ENCODE measurements at regions not wholly inside any gene's neighbourhood (a gene's known extent, or its start where the extent isn't known, plus 50 kb on each side); places are given as distances from the start of the nearest gene placed in this dataset.
"Not testable (repeated sequence)": the region's sequence is repeated elsewhere in the genome, so short reads cannot be mapped to it uniquely, and the experiment has no call there.

GRCh38 chr9:100714372-100715099 is 136.7 kb downstream of the CAVIN4 start:
- DNase-seq (ENCODE audit: low spot score), result peak; percentile 23

- DNase-seq (ENCODE audit: low spot score), result no peak
Measured at GRCh38 chr9:100715100-100715380, 137.2 kb downstream of the CAVIN4 start.

GRCh38 chr9:100718717-100719116 is 140.8 kb downstream of the CAVIN4 start:
- no peak for DNase-seq (ENCODE audit: low spot score)

- DNase-seq (ENCODE audit: low spot score), result no peak
Measured at GRCh38 chr9:100720922-100721321, 143.0 kb downstream of the CAVIN4 start.

- DNase-seq (ENCODE audit: low spot score), result no peak
Measured at GRCh38 chr9:100724886-100725285, 147.0 kb downstream of the CAVIN4 start.

- DNase-seq (ENCODE audit: low spot score), result no peak
Measured at GRCh38 chr9:100725371-100725770, 147.5 kb downstream of the CAVIN4 start.

GRCh38 chr9:100729336-100729895 is 151.5 kb downstream of the CAVIN4 start:
- DNase-seq (ENCODE audit: low spot score), result no peak

GRCh38 chr9:100730086-100730485 is 152.2 kb downstream of the CAVIN4 start:
- no peak for DNase-seq (ENCODE audit: low spot score)

- no peak for DNase-seq (ENCODE audit: low spot score)
Measured at GRCh38 chr9:100731038-100731556, 153.2 kb downstream of the CAVIN4 start.

GRCh38 chr9:100731557-100731956 is 153.7 kb downstream of the CAVIN4 start:
- no peak for DNase-seq (ENCODE audit: low spot score)

- no peak for DNase-seq (ENCODE audit: low spot score)
Measured at GRCh38 chr9:100739208-100739607, 161.3 kb downstream of the CAVIN4 start.

GRCh38 chr9:100739666-100740065 is 161.8 kb downstream of the CAVIN4 start:
- no peak for DNase-seq (ENCODE audit: low spot score)

- not testable (repeated sequence) for DNase-seq (ENCODE audit: low spot score)
Measured at GRCh38 chr9:100748930-100749329, 171.1 kb downstream of the CAVIN4 start.

GRCh38 chr9:100756217-100756616 is 178.3 kb downstream of the CAVIN4 start:
- no peak for DNase-seq (ENCODE audit: low spot score)

- no peak for DNase-seq (ENCODE audit: low spot score)
Measured at GRCh38 chr9:100759215-100759614, 181.3 kb downstream of the CAVIN4 start.

GRCh38 chr9:100761276-100761802 is 183.5 kb downstream of the CAVIN4 start:
- DNase-seq (ENCODE audit: low spot score), result no peak

- DNase-seq (ENCODE audit: low spot score), result no peak
Measured at GRCh38 chr9:100774326-100774725, 196.4 kb downstream of the CAVIN4 start.

GRCh38 chr9:100774962-100775361 is 197.1 kb downstream of the CAVIN4 start:
- DNase-seq (ENCODE audit: low spot score), result no peak

GRCh38 chr9:100775912-100776311 is 198.0 kb downstream of the CAVIN4 start:
- no peak for DNase-seq (ENCODE audit: low spot score)

- no peak for DNase-seq (ENCODE audit: low spot score)
Measured at GRCh38 chr9:100784755-100785154, 206.9 kb downstream of the CAVIN4 start.

- DNase-seq (ENCODE audit: low spot score), result no peak
Measured at GRCh38 chr9:100785946-100786345, 208.1 kb downstream of the CAVIN4 start.

- no peak for DNase-seq (ENCODE audit: low spot score)
Measured at GRCh38 chr9:100794738-100795269, 216.9 kb downstream of the CAVIN4 start.

GRCh38 chr9:100803956-100804355 is 224.6 kb upstream of the PLPPR1 start:
- no peak for DNase-seq (ENCODE audit: low spot score)
